ENCODE measurements at regions not wholly inside any gene's neighbourhood (a gene's known extent, or its start where the extent isn't known, plus 50 kb on each side); places are given as distances from the start of the nearest gene placed in this dataset.

GRCh38 chr7:28298870-28299518 lies 113.3 kb upstream of the CREB5 start:
- FAIRE-seq (peak; percentile 89), DNase-seq (ENCODE audit: low read depth, low spot score) (no peak)
- no peaks in the 10 kb centered on the region for H3K9me1 ChIP-seq (ENCODE audit: control insufficient read depth, extremely low read depth, insufficient read depth, low read length)
- H3K36me3 ChIP-seq (ENCODE audit: control insufficient read depth in 2 of 2, extremely low read depth in 1 of 2, insufficient read depth in 2 of 2, low read length in 2 of 2) = no peaks in the 10 kb centered on the region
- H3K4me2 ChIP-seq (ENCODE audit: control insufficient read depth, extremely low read depth, insufficient read depth, low read depth, low read length) = no peak overlapping the region
- H3K4me1 ChIP-seq (ENCODE audit: control insufficient read depth, extremely low read depth, insufficient read depth, low read length) = peaks cover 4% of the 10 kb centered on the region
- dilution Hi-C loops (cut with MboI; ENCODE audit: extremely low pct_ligation_motif_present, low sequenced_read_pairs) = no loop called here
- no peaks in the 10 kb centered on the region for H3K79me2 ChIP-seq (ENCODE audit: control insufficient read depth, insufficient read depth, low read length)
- no peak overlapping the region for H2AFZ ChIP-seq (ENCODE audit: control insufficient read depth, low read length)
- no peaks in the 10 kb centered on the region for H3K27me3 ChIP-seq (ENCODE audit: control insufficient read depth, extremely low read depth, insufficient read depth, low read length)
- TF ChIP-seq CTCF (optimal IDR thresholded peaks at IDR 0.05 in 1 of 3, IDR thresholded peaks at IDR 0.05 in 1 of 3, conservative IDR thresholded peaks at IDR 0.05 in 1 of 3; ENCODE audit: extremely low read depth in 1 of 3, insufficient read depth in 2 of 3, low read length in 3 of 3) (peak; percentile 51 to 61 (median 53)), EZH2 (IDR thresholded peaks at IDR 0.05; ENCODE audit: low read length) (no peak)
- H3K9ac ChIP-seq (ENCODE audit: control insufficient read depth, extremely low read depth, insufficient read depth, low read length) = no peak overlapping the region
- no peak overlapping the region for H3K27ac ChIP-seq (ENCODE audit: control insufficient read depth, insufficient read depth, low read length)
- H4K20me1 ChIP-seq (ENCODE audit: control insufficient read depth, extremely low read depth, insufficient read depth, low read length) = no peaks in the 10 kb centered on the region
- no peaks in the 10 kb centered on the region for H3K9me3 ChIP-seq (ENCODE audit: control insufficient read depth, low read depth, low read length)
- H3K4me3 ChIP-seq (ENCODE audit: control insufficient read depth in 2 of 3, extremely low read depth in 1 of 3, insufficient read depth in 2 of 3, low read depth in 1 of 3, low read length in 3 of 3) = no peak overlapping the region

DNA sequence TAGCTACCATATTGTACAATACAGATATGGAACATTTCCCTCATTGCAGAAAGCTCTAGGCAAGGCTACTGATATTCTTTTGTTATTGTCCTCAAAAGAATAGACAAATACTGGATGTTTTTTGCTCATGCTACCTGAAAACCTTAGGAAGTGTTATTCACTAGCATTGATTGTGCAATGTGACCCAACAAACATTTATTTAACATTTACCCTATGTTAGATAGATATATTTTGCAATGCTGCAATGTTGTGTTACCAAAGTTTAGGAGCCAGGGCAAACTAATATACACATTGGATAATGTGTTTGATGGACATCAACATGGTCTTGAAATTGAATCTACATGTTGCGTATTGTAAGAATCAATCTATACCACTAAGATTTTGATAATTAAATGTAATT lies 112.8 kb upstream of the CREB5 start:
- H3K4me2 ChIP-seq (ENCODE audit: control insufficient read depth, extremely low read depth, insufficient read depth, low read depth, low read length) = no peak overlapping the region
- H2AFZ ChIP-seq (ENCODE audit: control insufficient read depth, low read length) = no peak overlapping the region

More for the DNA sequence above, 112.8 kb upstream of the CREB5 start:
- Histone ChIP-seq H3K9me3 (ENCODE audit: control insufficient read depth, low read depth, low read length) (no peaks in the 10 kb centered on the region), H3K79me2 (ENCODE audit: control insufficient read depth, insufficient read depth, low read length) (no peaks in the 10 kb centered on the region), H3K27ac (ENCODE audit: control insufficient read depth, insufficient read depth, low read length) (no peak overlapping the region), H3K27me3 (ENCODE audit: control insufficient read depth, extremely low read depth, insufficient read depth, low read length) (no peaks in the 10 kb centered on the region), H3K9ac (ENCODE audit: control insufficient read depth, extremely low read depth, insufficient read depth, low read length) (no peak overlapping the region), H4K20me1 (ENCODE audit: control insufficient read depth, extremely low read depth, insufficient read depth, low read length) (no peaks in the 10 kb centered on the region), H3K36me3 (ENCODE audit: control insufficient read depth in 2 of 2, extremely low read depth in 1 of 2, insufficient read depth in 2 of 2, low read length in 2 of 2) (no peaks in the 10 kb centered on the region), H3K4me3 (ENCODE audit: control insufficient read depth in 2 of 3, extremely low read depth in 1 of 3, insufficient read depth in 2 of 3, low read depth in 1 of 3, low read length in 3 of 3) (no peak overlapping the region), H3K9me1 (ENCODE audit: control insufficient read depth, extremely low read depth, insufficient read depth, low read length) (no peaks in the 10 kb centered on the region), H3K4me1 (ENCODE audit: control insufficient read depth, extremely low read depth, insufficient read depth, low read length) (peaks cover 4% of the 10 kb centered on the region)
- FAIRE-seq = no peak
- TF ChIP-seq CTCF (optimal IDR thresholded peaks at IDR 0.05 in 1 of 3, IDR thresholded peaks at IDR 0.05 in 1 of 3, conservative IDR thresholded peaks at IDR 0.05 in 1 of 3; ENCODE audit: extremely low read depth in 1 of 3, insufficient read depth in 2 of 3, low read length in 3 of 3) = no peak
- TF ChIP-seq EZH2 (IDR thresholded peaks at IDR 0.05; ENCODE audit: low read length) = no peak
- dilution Hi-C loops (cut with MboI; ENCODE audit: extremely low pct_ligation_motif_present, low sequenced_read_pairs) = no loop called here
- DNase-seq (ENCODE audit: low read depth, low spot score) = no peak

All from keratinocyte (primary cell).